Neural cell (in vitro differentiated cells): ENCODE measurements at regions not wholly inside any gene's neighbourhood (a gene's known extent, or its start where the extent isn't known, plus 50 kb on each side); places are given as distances from the start of the nearest gene placed in this dataset.

Experiments
- H2AFZ ChIP-seq: fragments of 200-600, 300-800 bp; sonication (generic), shearing (Covaris generic); 2 replicates; pipeline ENCODE4 v1.6.0; 2014; ENCODE audit warnings: low read depth, mild to moderate bottlenecking, antibody characterized with exemption, low read length, moderate library complexity
- H3F3A ChIP-seq: fragments of 200-600 bp; shearing (Covaris generic); 2 replicates; pipeline ENCODE4 v1.6.1; 2016; ENCODE audit warnings: mild to moderate bottlenecking, moderate library complexity, mixed read lengths, antibody characterized with exemption, low read length; ENCODE audit not compliant: insufficient read depth, poor library complexity, severe bottlenecking
- H3K27ac ChIP-seq: fragments of 200-600, 300-800 bp; sonication (generic), shearing (Covaris generic); 2 replicates; pipeline ENCODE4 v1.5.1; 2014; ENCODE audit warnings: mild to moderate bottlenecking, low read length, moderate library complexity
- H3K27me3 ChIP-seq: fragments of 300-800, 200-600 bp; sonication (generic), shearing (Covaris generic); 2 replicates; pipeline ENCODE4 v1.6.0; 2014; ENCODE audit warnings: mild to moderate bottlenecking, low read depth, low read length, moderate library complexity; ENCODE audit not compliant: insufficient read depth
- H3K36me3 ChIP-seq: fragments of 300-800, 200-600 bp; sonication (generic), shearing (Covaris generic); 2 replicates; pipeline ENCODE4 v1.5.1; 2014; ENCODE audit warnings: mild to moderate bottlenecking, antibody characterized with exemption, low read length, moderate library complexity; ENCODE audit not compliant: insufficient read depth
- H3K4me2 ChIP-seq: fragments of 300-800, 200-600 bp; sonication (generic), shearing (Covaris generic); 2 replicates; pipeline ENCODE4 v1.6.0; 2014; ENCODE audit warnings: mild to moderate bottlenecking, low read length
- H3K4me3 ChIP-seq: fragments of 300-800, 200-600 bp; sonication (generic), shearing (Covaris generic); 2 replicates; pipeline ENCODE4 v1.5.1; 2014; ENCODE audit warnings: mild to moderate bottlenecking, low read length, moderate library complexity
- H3K79me2 ChIP-seq: fragments of 200-600 bp; shearing (Covaris generic); replicated peaks from 2 replicates; pipeline ENCODE4 v1.6.0; 2014; ENCODE audit warnings: mild to moderate bottlenecking, low read length, moderate library complexity; ENCODE audit not compliant: insufficient read depth
- H3K9ac ChIP-seq: fragments of 300-800, 200-600 bp; sonication (generic), shearing (Covaris generic); 2 replicates; pipeline ENCODE4 v1.6.1; 2016; ENCODE audit warnings: mild to moderate bottlenecking, low read length, mixed read lengths
- H3K9me2 ChIP-seq: fragments of 200-600 bp; shearing (Covaris generic); 2 replicates; pipeline ENCODE4 v1.6.1; 2016; ENCODE audit warnings: mild to moderate bottlenecking, low read length, mixed read lengths; ENCODE audit not compliant: insufficient read depth
- H3K9me3 ChIP-seq: fragments of 200-600, 300-800 bp; sonication (generic), shearing (Covaris generic); 2 replicates; pipeline ENCODE4 v1.6.1; 2016; ENCODE audit warnings: mild to moderate bottlenecking, mixed run types, low read length, moderate library complexity, mixed read lengths
- H4K20me1 ChIP-seq: fragments of 200-600 bp; shearing (Covaris generic); 2 replicates; pipeline ENCODE4 v1.6.1; 2016; ENCODE audit warnings: mild to moderate bottlenecking, mixed run types; ENCODE audit not compliant: insufficient read depth
- CTCF ChIP-seq: fragments of 450-650 bp; IDR thresholded peaks from 2 replicates; pipeline ENCODE4 v1.5.1; 2014; ENCODE audit warnings: antibody characterized with exemption, mild to moderate bottlenecking, moderate library complexity; ENCODE audit not compliant: poor library complexity, severe bottlenecking
- EP300 ChIP-seq: fragments of 450-650 bp; conservative IDR thresholded peaks from 2 replicates; pipeline ENCODE4 v1.6.1; 2014; ENCODE audit warnings: antibody characterized with exemption, mild to moderate bottlenecking, moderate library complexity; ENCODE audit not compliant: poor library complexity, severe bottlenecking
- EZH2 ChIP-seq: fragments of 200-600, 300-800 bp; shearing (Covaris generic), sonication (generic); IDR thresholded peaks from 2 replicates; pipeline ENCODE4 v1.6.1; 2014; ENCODE audit warnings: antibody characterized with exemption, low read length, borderline replicate concordance, mild to moderate bottlenecking; ENCODE audit not compliant: insufficient read depth, poor library complexity, severe bottlenecking
- MXI1 ChIP-seq: fragments of 450-650 bp; conservative IDR thresholded peaks from 2 replicates; pipeline ENCODE4 v1.6.1; 2014; ENCODE audit warnings: antibody characterized with exemption, mild to moderate bottlenecking; ENCODE audit not compliant: poor library complexity, severe bottlenecking
- POLR2AphosphoS5 ChIP-seq: IDR thresholded peaks from 2 replicates; pipeline ENCODE4 v1.6.1; 2012
- RAD21 ChIP-seq: fragments of 450-650 bp; conservative IDR thresholded peaks from 2 replicates; pipeline ENCODE4 v1.6.1; 2014; ENCODE audit warnings: antibody characterized with exemption, mild to moderate bottlenecking, moderate library complexity
- REST ChIP-seq: IDR thresholded peaks from 2 replicates; pipeline ENCODE4 v1.6.1; 2012; ENCODE audit warnings: borderline replicate concordance
- SMC3 ChIP-seq: fragments of 450-650 bp; conservative IDR thresholded peaks from 2 replicates; pipeline ENCODE4 v1.6.1; 2014; ENCODE audit warnings: antibody characterized with exemption, mild to moderate bottlenecking, moderate library complexity; ENCODE audit not compliant: poor library complexity
- TAF1 ChIP-seq: IDR thresholded peaks from 2 replicates; pipeline ENCODE4 v1.6.1; 2012; ENCODE audit warnings: low read depth

GRCh38 chr11:112368381-112368780, 107.7 kb upstream of the PLET1 start:
- no peaks in the 10 kb centered on the region for H3K79me2 ChIP-seq
- no peak overlapping the region for H2AFZ ChIP-seq
- no peaks in the 10 kb centered on the region for H4K20me1 ChIP-seq
- no peak overlapping the region for H3K4me2 ChIP-seq
- H3K27ac ChIP-seq = peak overlapping the region; percentile 33
- no peaks in the 10 kb centered on the region for H3K36me3 ChIP-seq
- TF ChIP-seq CTCF = no peak
- TF ChIP-seq RAD21 = no peak
- TF ChIP-seq POLR2AphosphoS5 = no peak
- no peak for TF ChIP-seq SMC3
- peak overlapping the region; percentile 7 for H3K4me3 ChIP-seq
- no peaks in the 10 kb centered on the region for H3K27me3 ChIP-seq
- H3K9me3 ChIP-seq = no peaks in the 10 kb centered on the region
- no peak overlapping the region for H3K9ac ChIP-seq
- H3F3A ChIP-seq = no peaks in the 10 kb centered on the region
- H3K9me2 ChIP-seq = no peaks in the 10 kb centered on the region

- no peak overlapping the region for H3K27ac ChIP-seq
- H2AFZ ChIP-seq = no peak overlapping the region
- no peaks in the 10 kb centered on the region for H4K20me1 ChIP-seq
- H3K27me3 ChIP-seq = no peaks in the 10 kb centered on the region
- no peaks in the 10 kb centered on the region for H3K9me3 ChIP-seq
- no peak overlapping the region for H3K9ac ChIP-seq
- H3K4me3 ChIP-seq = no peak overlapping the region
- H3K4me2 ChIP-seq = no peak overlapping the region
- no peaks in the 10 kb centered on the region for H3K36me3 ChIP-seq
- no peaks in the 10 kb centered on the region for H3K9me2 ChIP-seq
- TF ChIP-seq TAF1 = no peak
- no peak for TF ChIP-seq EP300
- TF ChIP-seq REST = no peak
- TF ChIP-seq RAD21 = no peak
- no peak for TF ChIP-seq SMC3
- no peak for TF ChIP-seq CTCF
- TF ChIP-seq POLR2AphosphoS5 = no peak
- TF ChIP-seq EZH2 = no peak
- no peak for TF ChIP-seq MXI1
- H3F3A ChIP-seq = no peaks in the 10 kb centered on the region
- H3K79me2 ChIP-seq = no peaks in the 10 kb centered on the region
Observed at GRCh38 chr11:112369374-112369773, 108.7 kb upstream of the PLET1 start.
